ENCODE measurements at regions not wholly inside any gene's neighbourhood (a gene's known extent, or its start where the extent isn't known, plus 50 kb on each side); places are given as distances from the start of the nearest gene placed in this dataset.

DNA sequence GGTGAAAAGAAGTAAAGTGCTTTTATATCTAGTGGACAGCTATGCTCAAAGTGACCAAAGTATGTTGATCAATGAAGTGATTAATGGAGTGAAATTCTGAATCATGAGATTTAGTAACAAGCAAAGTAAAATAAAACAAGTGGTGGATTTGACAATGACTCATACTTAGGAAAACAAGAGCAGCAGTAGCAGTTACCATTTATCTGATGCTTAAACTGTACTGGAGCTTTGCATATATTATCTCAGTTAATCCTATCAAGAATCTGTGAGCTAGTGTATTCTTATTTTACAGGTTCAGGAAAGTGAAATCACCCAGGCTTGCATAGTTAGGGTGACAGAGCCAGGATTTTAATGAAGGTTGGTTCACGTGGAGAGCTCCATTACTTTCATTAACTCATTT lies 50.6 kb upstream of the SPATA16 start:
- no peak overlapping the region for H3K4me3 ChIP-seq (replicated peaks; ENCODE audit: low read depth, low read length)
- TF ChIP-seq, protein P1, sequence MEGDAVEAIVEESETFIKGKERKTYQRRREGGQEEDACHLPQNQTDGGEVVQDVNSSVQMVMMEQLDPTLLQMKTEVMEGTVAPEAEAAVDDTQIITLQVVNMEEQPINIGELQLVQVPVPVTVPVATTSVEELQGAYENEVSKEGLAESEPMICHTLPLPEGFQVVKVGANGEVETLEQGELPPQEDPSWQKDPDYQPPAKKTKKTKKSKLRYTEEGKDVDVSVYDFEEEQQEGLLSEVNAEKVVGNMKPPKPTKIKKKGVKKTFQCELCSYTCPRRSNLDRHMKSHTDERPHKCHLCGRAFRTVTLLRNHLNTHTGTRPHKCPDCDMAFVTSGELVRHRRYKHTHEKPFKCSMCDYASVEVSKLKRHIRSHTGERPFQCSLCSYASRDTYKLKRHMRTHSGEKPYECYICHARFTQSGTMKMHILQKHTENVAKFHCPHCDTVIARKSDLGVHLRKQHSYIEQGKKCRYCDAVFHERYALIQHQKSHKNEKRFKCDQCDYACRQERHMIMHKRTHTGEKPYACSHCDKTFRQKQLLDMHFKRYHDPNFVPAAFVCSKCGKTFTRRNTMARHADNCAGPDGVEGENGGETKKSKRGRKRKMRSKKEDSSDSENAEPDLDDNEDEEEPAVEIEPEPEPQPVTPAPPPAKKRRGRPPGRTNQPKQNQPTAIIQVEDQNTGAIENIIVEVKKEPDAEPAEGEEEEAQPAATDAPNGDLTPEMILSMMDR (IDR thresholded peaks at IDR 0.05; ENCODE audit: low read depth, low read length, missing control alignments): no peak
- DNase-seq (ENCODE audit: extremely low read depth, low read depth): no peak
